Fibroblast of skin of left biceps (primary cell): ENCODE measurements at regions not wholly inside any gene's neighbourhood (a gene's known extent, or its start where the extent isn't known, plus 50 kb on each side); places are given as distances from the start of the nearest gene placed in this dataset.

Experiments used
- DNase-seq, 2 experiments: peaks; one replicate each; pipeline ENCODE4 v3.0.0-alpha.2; 2013; ENCODE audit warnings: low read depth in 2 of 2

DNA sequence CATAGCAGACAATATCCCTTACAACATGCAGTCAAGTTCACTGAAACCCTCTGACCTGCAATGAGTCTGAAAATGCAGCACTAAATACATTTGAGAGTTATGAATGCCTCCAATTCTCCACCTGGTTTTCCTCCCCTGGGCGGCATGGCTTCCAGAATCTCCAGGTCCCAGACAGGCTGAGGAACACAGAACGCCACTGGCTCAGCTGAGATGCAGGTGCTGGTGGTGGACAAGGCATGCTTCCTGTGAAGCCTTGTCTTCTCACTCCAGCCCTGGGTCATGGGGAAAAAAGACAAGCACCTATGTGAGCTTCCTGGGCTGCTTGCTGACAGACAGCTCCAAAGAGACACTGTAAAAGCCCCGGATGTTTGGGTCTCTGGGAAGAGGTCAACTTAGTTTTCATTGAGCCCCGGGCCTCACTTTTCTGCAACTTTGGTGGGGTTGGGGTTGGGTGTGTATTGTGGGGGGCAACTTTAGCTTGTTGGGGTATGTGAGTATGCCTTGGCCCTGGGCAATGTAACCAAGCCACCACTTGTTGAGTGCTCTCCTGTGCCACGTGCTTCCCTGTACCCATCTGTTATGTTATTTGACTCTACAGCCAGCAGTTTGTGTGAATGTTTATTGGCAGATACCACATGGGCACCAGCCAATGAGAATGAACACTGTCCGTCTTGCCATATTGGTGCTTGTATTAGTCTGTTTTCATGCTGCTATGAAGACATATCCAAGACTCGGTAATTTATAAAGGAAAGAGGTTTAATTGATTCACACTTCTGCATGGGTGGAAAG is 127.8 kb downstream of the EMX2 start:
- DNase-seq = no peak

GRCh38 chr10:117673230-117674010 is 130.9 kb downstream of the EMX2 start:
- DNase-seq = no peak

DNA sequence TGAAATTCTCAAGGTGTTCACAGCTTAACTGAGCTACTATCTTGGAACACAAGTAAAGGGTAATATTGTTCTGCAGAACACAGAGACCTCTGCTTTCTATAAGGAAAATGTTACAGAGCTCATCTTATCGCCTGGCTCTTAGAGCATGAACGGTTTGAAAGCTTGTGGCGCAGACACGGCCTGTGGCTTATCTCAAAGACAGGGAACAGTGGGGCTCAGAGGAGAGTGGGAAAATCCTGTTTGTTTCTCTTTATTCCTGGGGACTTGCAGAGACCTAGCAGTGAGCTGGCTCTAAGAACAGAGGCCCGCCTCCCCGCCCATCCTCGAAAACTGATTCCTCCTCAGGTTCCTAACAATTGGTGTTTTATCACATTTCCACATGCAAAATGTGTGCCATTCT is 131.7 kb downstream of the EMX2 start:
- DNase-seq = no peak

DNA sequence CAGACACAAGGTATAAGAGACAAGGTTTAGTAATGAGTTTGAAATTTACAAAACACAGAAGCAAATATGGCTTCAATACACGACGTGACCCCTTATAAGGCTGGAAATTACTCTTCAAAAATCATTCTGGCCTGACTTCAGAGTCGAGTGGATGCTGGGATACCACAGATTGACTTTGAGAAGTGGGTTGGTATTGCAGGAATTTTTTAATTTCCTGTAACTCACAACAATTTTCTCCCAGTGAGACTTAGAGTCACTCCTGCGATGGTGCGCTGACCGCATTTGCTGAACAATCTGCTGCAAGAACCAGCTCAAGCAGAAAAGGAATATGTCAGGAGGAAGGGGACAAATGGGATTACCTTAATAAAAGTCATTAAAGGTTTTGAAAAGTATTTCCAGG is 132.1 kb downstream of the EMX2 start:
- DNase-seq = no peak

DNA sequence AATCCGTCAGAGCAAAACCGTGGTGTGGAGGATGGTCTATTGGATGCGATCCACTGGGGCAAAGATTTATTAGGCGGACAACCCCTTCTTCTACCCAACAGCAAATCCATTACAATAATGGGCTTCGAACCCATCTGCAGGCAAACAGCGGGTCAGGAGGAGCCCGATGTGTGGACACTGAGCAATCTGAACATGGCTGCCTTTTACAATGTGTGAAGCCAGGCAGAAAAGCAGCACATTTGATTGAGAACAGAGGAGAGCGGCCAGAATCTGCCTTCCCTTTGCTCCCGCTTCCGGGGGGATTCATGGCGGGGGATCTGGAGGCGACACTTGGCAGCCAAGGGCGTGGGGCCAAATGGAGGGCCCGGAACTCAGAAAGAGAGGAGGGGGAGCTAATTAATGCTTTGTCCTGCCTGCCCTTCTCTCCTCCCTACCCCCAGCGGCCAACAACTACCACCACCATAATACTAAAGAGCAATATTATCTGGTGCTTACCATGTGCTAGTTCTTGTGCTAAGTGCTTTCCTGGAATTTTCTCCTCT is 133.0 kb downstream of the EMX2 start:
- DNase-seq = no peak

DNA sequence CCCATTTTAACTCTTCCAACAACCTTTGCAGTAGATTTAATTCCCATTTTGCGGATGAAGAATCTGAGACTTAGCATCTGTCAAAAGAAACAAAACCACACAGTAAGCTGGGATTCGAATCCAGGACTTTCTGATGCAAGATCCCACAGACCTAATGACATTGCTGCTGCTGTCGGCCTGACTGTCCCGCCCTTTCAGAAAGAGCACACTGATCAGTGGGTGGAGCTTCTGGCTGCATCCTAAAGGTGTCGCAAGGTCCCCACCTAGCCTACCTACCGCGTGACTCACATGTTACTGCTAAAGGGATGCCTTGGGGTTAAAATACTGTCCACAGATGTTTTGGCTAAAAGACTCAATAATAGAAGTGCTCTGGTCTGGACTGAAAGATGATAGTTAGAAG is 134.7 kb downstream of the EMX2 start:
- DNase-seq = no peak

DNA sequence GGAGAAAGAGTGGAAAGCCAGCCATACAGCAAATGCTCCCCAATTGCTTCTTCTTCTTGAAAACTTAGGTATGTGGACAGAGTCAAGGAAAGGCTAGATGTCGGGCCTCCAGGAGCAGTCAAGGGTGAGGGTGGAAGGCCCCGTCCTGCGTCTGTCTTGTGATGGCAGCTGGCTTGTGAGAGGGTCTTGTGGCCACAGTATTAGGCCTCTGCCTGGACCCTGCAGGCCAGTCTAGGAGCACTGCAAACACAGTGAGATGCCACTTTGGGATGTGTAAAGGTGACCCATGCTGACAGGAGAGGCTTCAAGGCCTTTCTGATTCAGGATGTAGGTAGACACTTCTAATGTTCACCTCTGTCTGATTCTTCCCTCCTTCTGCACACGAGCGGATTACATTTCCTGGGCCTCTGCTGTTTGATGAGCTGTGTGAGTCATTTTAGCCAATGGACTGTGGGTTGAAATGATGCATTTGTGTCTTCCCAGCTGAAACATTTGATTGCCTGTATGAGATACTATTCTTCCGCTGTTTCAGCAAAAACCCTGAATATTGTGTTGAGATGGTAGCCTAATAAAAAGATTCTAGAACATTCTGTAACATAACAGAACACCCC is 135.4 kb downstream of the EMX2 start:
- no peak for DNase-seq

- DNase-seq = no peak
Observed at GRCh38 chr10:117680601-117681000, 138.1 kb downstream of the EMX2 start.

DNA sequence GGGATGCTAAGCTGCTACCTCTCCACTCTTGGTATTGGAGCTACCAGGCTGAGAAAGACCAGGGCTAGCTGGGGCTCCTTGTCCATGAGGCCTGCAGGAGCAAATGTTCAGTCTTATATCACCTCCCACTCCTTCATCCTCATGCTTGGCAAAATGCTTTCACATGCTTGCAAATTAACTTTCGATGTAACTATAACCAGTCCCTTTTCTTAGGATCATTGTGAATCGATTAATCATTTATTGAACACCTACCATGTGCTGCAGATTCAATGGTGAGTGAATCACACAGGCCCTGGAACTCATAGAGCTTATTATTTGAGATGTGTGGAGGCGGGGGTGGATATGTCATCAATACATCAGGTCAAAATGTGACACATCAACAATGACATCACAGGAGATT is 138.6 kb downstream of the EMX2 start:
- no peak for DNase-seq

DNA sequence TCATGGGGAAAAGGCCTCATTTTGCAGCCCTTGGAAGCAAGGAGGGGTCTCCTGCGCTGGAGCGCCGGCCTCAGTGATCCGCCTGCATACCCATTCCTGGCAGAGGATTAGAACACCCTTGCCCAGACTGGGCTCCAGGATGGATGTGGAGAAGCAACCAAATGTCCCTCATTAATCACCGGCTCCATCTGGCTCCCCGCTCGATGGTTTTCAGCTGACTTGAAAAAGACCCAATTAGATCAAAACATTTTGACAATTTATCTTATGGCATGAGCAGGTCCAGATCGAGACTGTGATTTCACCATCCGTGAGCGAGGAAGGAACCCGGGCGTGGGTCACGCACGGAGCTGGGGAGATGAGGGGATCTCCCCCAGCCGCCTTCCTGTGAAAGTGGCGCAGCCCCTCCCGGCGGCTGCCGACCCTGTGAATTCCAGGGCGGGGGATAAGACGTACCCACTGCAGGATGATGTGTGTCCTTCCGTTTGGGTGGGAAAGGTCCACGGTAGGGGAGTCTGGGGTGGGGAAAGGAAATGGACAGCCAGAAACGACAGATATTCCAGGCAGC is 141.6 kb downstream of the EMX2 start:
- DNase-seq = no peak

GRCh38 chr10:117684672-117685211 is 142.2 kb downstream of the EMX2 start:
- no peak for DNase-seq

GRCh38 chr10:117685431-117685830 is 142.9 kb downstream of the EMX2 start:
- no peak for DNase-seq

- DNase-seq = no peak
Observed at GRCh38 chr10:117686606-117687005, 144.1 kb downstream of the EMX2 start.

DNA sequence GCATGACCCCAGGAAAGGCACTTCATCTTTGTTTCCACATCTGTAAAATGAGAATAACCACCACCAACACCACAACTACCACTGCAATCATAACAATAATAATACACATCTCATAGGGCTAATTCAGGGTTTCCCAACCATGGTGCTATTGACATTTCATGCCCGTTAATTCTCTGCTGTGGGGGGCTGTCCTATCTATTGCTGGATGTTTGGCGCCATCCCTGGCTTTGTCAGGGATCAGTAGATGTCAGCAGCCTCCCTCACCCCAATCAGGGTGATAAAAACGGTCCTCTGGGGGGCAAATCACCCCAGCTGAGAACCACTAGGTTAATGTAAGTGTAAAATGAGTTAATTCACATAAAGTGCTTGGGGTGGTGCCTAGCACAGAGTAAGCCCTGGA is 145.8 kb downstream of the EMX2 start:
- no peak for DNase-seq

- no peak for DNase-seq
Observed at GRCh38 chr10:117689566-117689965, 147.0 kb downstream of the EMX2 start.

GRCh38 chr10:117690359-117690758 is 147.8 kb downstream of the EMX2 start:
- DNase-seq = no peak

DNA sequence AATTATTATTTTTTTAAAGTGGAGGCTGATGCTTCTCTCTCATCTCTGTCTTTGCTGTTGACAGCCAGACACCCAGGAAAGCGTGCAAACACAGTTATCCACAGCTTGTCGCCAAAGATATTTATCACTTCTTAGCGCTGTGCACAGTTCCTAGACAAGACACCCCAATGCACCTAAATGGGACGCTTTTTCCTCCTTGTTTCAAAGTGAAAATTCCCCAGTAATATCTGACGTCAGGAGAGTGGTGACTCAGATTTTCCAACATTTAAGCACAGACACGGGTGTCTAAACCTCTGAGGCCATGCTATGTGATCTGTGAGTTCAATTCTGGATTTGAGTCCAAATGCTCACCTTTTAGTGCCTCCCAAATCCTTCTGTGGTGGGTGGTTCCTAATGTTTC is 151.6 kb downstream of the EMX2 start:
- peak; percentile 19 to 20 for DNase-seq

DNA sequence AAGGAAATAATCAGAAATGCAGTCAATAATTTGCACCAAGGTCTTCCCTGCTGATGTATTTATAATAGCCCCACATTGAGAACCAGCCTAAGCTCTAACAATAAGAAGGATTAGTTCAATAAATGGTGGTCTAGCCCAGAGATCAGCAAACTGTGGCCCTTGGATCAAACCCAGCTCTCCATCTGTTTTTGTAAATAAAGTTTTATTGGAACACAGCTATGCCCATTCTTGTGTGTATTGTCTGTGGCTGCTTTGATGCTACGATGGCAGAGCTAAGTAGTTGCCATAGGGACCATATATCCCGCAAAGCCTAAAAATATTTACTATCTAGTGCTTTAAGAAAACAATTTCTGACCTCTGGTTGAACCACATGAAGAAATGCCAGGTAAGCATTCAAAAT is 154.9 kb downstream of the EMX2 start:
- DNase-seq = no peak

DNA sequence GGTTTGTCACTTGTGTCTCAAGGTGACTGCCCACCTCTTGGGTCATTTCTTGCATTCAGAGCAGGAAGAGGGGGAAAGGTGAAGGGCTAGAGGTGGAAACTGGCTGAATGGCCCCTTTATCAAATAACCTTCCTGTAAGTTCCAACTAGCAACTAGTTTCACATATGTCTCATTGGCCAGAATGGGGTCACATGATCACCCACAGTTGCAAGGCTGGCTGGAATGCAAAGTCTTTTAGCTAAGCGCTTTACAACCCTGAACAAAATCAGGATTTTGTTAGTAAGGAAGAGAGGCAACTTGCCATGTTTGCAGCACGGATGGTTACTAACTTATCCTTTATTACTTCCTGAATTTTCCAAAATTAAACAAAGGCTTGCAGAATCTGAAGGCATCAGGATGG is 156.3 kb downstream of the EMX2 start:
- DNase-seq = no peak

DNA sequence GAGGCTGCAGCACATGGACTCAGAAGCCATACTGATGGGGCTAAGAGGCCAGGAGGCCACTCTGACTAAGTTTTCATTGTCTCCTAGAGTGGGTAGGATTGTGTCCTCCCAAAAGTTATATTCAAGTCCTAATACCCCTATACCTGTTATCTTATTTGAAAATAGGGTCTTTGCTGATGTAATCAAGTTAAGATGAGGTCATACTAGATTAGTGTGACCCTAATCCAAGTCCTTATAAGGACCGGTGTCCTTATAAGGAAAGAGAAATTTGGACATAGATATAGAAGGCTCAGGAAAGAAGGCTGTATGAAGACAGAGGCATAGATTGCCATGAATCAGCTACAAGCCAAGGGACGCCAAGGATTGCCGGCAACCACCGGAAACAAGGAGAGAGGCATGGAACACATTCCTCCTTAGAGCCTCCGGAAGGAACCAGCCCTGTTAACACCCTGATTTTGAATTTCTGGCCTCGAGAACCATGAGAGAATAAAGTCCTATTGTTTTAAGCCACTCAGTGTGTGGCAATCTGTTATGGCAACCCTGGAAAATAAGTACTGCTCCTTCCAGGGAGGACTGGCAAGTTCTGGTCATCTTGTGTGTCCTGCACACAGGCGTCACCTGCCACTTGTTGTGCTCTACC is 157.0 kb downstream of the EMX2 start:
- no peak for DNase-seq

GRCh38 chr10:117710181-117710798 is 167.7 kb downstream of the EMX2 start:
- DNase-seq = no peak
